ENCODE measurements at regions not wholly inside any gene's neighbourhood (a gene's known extent, or its start where the extent isn't known, plus 50 kb on each side); places are given as distances from the start of the nearest gene placed in this dataset.
"Not testable (repeated sequence)": the region's sequence is repeated elsewhere in the genome, so short reads cannot be mapped to it uniquely, and the experiment has no call there.

- in situ Hi-C loops (cut with MboI; ENCODE audit: low sequenced_read_pairs in 4 of 4): no loop called here
- no peak for TF ChIP-seq POLR2A (IDR thresholded peaks at IDR 0.05)
- TF ChIP-seq CTCF (IDR thresholded peaks at IDR 0.05 in 4 of 5, conservative IDR thresholded peaks at IDR 0.05 in 1 of 5): no peak
- H3K36me3 ChIP-seq: no peaks in the 10 kb centered on the region
- H3K27me3 ChIP-seq: no peaks in the 10 kb centered on the region
- DNase-seq: no peak
- intact Hi-C loops (cut with DNase I; ENCODE audit: low total_unique reads): no loop called here
- no peaks in the 10 kb centered on the region for H3K4me1 ChIP-seq
- no peak overlapping the region for H3K4me3 ChIP-seq
- ATAC-seq: no peak
- H3K9me3 ChIP-seq: no peaks in the 10 kb centered on the region
- H3K27ac ChIP-seq: no peak overlapping the region
These were observed 621.5 kb upstream of the LUZP2 start for GRCh38 chr11:23875176-23875850.

- in situ Hi-C loops (cut with MboI; ENCODE audit: low sequenced_read_pairs in 4 of 4); H3K4me1 ChIP-seq; H3K27ac ChIP-seq; H3K36me3 ChIP-seq; intact Hi-C loops (cut with DNase I; ENCODE audit: low total_unique reads); H3K4me3 ChIP-seq; H3K27me3 ChIP-seq; H3K9me3 ChIP-seq; DNase-seq; ATAC-seq: not testable (repeated sequence)
These were observed 613.3 kb upstream of the LUZP2 start for GRCh38 chr11:23883426-23884048.

- no peak for TF ChIP-seq CTCF (IDR thresholded peaks at IDR 0.05 in 4 of 5, conservative IDR thresholded peaks at IDR 0.05 in 1 of 5)
- TF ChIP-seq POLR2A (IDR thresholded peaks at IDR 0.05): no peak
- H3K27ac ChIP-seq: no peak overlapping the region
- in situ Hi-C loops (cut with MboI; ENCODE audit: low sequenced_read_pairs in 4 of 4) (no loop called here), intact Hi-C loops (cut with DNase I; ENCODE audit: low total_unique reads) (no loop called here)
- H3K4me1 ChIP-seq: no peaks in the 10 kb centered on the region
- H3K27me3 ChIP-seq: no peaks in the 10 kb centered on the region
- no peak overlapping the region for H3K4me3 ChIP-seq
- no peak for DNase-seq
- H3K9me3 ChIP-seq: no peaks in the 10 kb centered on the region
- H3K36me3 ChIP-seq: no peaks in the 10 kb centered on the region
- ATAC-seq: no peak
These were observed 612.5 kb upstream of the LUZP2 start for GRCh38 chr11:23884341-23884740.

GRCh38 chr11:23885801-23886200 is 611.1 kb upstream of the LUZP2 start:
- intact Hi-C loops (cut with DNase I; ENCODE audit: low total_unique reads): no loop called here
- TF ChIP-seq POLR2A (IDR thresholded peaks at IDR 0.05) (no peak), CTCF (IDR thresholded peaks at IDR 0.05 in 4 of 5, conservative IDR thresholded peaks at IDR 0.05 in 1 of 5) (no peak)
- H3K4me1 ChIP-seq: no peaks in the 10 kb centered on the region
- ATAC-seq (no peak), DNase-seq (no peak)
- no peaks in the 10 kb centered on the region for H3K27me3 ChIP-seq
- no peak overlapping the region for H3K4me3 ChIP-seq
- no peaks in the 10 kb centered on the region for H3K36me3 ChIP-seq
- H3K9me3 ChIP-seq: no peaks in the 10 kb centered on the region
- no peak overlapping the region for H3K27ac ChIP-seq
- in situ Hi-C loops (cut with MboI; ENCODE audit: low sequenced_read_pairs in 4 of 4): no loop called here

- not testable (repeated sequence) for H3K36me3 ChIP-seq, H3K27me3 ChIP-seq, ATAC-seq
These were observed 609.7 kb upstream of the LUZP2 start for GRCh38 chr11:23887122-23887521.

More at GRCh38 chr11:23887122-23887521, 609.7 kb upstream of the LUZP2 start:
- H3K4me3 ChIP-seq; in situ Hi-C loops (cut with MboI; ENCODE audit: low sequenced_read_pairs in 4 of 4); H3K27ac ChIP-seq; H3K9me3 ChIP-seq; H3K4me1 ChIP-seq; DNase-seq; intact Hi-C loops (cut with DNase I; ENCODE audit: low total_unique reads): not testable (repeated sequence)
